ENCODE measurements at regions not wholly inside any gene's neighbourhood (a gene's known extent, or its start where the extent isn't known, plus 50 kb on each side); places are given as distances from the start of the nearest gene placed in this dataset.

DNA sequence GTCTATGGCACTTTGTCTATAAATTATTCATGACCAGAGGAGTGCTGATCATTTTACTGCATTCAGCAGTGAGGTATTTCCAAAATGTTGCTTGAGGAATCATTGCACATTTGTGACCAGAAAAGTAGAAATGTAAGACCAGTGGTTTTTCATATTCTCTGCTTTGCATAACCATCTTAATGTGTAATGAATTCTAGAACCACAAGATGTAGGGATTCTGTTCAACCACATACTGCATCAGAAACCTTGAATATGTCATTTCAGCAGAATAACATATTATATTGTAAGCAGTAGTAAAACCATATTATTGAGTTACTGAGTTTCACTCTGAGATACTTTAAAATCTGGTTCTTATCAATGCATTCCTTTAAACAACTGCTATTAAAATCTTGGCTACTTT, 1243.4 kb downstream of the MAT2B start:
- Histone ChIP-seq H3K9me3 (ENCODE audit: control insufficient read depth, low read length) (no peaks in the 10 kb centered on the region), H3K4me1 (ENCODE audit: control insufficient read depth, insufficient read depth, low read length) (no peaks in the 10 kb centered on the region), H3K27me3 (ENCODE audit: control insufficient read depth, insufficient read depth, low read length, poor library complexity, severe bottlenecking) (no peaks in the 10 kb centered on the region), H3K36me3 (ENCODE audit: control insufficient read depth, insufficient read depth, low read length) (no peaks in the 10 kb centered on the region), H3K27ac (ENCODE audit: insufficient read depth, low read depth, low read length, poor library complexity, severe bottlenecking) (no peak overlapping the region), H3K4me3 (ENCODE audit: insufficient read depth, low read depth, low read length) (no peak overlapping the region)

GRCh38 chr5:164753434-164753833, 1248.0 kb downstream of the MAT2B start:
- no peaks in the 10 kb centered on the region for H3K36me3 ChIP-seq (ENCODE audit: control insufficient read depth, insufficient read depth, low read length)
- no peaks in the 10 kb centered on the region for H3K9me3 ChIP-seq (ENCODE audit: control insufficient read depth, low read length)
- no peak overlapping the region for H3K4me3 ChIP-seq (ENCODE audit: insufficient read depth, low read depth, low read length)
- no peaks in the 10 kb centered on the region for H3K27me3 ChIP-seq (ENCODE audit: control insufficient read depth, insufficient read depth, low read length, poor library complexity, severe bottlenecking)
- no peak overlapping the region for H3K27ac ChIP-seq (ENCODE audit: insufficient read depth, low read depth, low read length, poor library complexity, severe bottlenecking)
- no peaks in the 10 kb centered on the region for H3K4me1 ChIP-seq (ENCODE audit: control insufficient read depth, insufficient read depth, low read length)
- WGBS, 2 experiments: 90 to 100% methylated on average over 1 of the region's 1 CpG

- no peak overlapping the region for H3K27ac ChIP-seq (ENCODE audit: insufficient read depth, low read depth, low read length, poor library complexity, severe bottlenecking)
- H3K27me3 ChIP-seq (ENCODE audit: control insufficient read depth, insufficient read depth, low read length, poor library complexity, severe bottlenecking): no peaks in the 10 kb centered on the region
- no peaks in the 10 kb centered on the region for H3K4me1 ChIP-seq (ENCODE audit: control insufficient read depth, insufficient read depth, low read length)
- H3K9me3 ChIP-seq (ENCODE audit: control insufficient read depth, low read length): no peaks in the 10 kb centered on the region
- no peak overlapping the region for H3K4me3 ChIP-seq (ENCODE audit: insufficient read depth, low read depth, low read length)
- WGBS, 2 experiments: 89 to 96% methylated on average over 2 of the region's 2 CpGs
- H3K36me3 ChIP-seq (ENCODE audit: control insufficient read depth, insufficient read depth, low read length): no peaks in the 10 kb centered on the region
Observed at GRCh38 chr5:164763206-164763605, 1257.8 kb downstream of the MAT2B start.

GRCh38 chr5:164772122-164772521, 1266.7 kb downstream of the MAT2B start:
- 93 to 95% methylated on average over 2 to 3 of the region's 3 CpGs for WGBS, 2 experiments
- H3K36me3 ChIP-seq (ENCODE audit: control insufficient read depth, insufficient read depth, low read length): no peaks in the 10 kb centered on the region
- H3K27ac ChIP-seq (ENCODE audit: insufficient read depth, low read depth, low read length, poor library complexity, severe bottlenecking): no peak overlapping the region
- H3K9me3 ChIP-seq (ENCODE audit: control insufficient read depth, low read length): no peaks in the 10 kb centered on the region
- no peaks in the 10 kb centered on the region for H3K27me3 ChIP-seq (ENCODE audit: control insufficient read depth, insufficient read depth, low read length, poor library complexity, severe bottlenecking)
- no peak overlapping the region for H3K4me3 ChIP-seq (ENCODE audit: insufficient read depth, low read depth, low read length)
- H3K4me1 ChIP-seq (ENCODE audit: control insufficient read depth, insufficient read depth, low read length): no peaks in the 10 kb centered on the region

- no peak overlapping the region for H3K4me3 ChIP-seq (ENCODE audit: insufficient read depth, low read depth, low read length)
- 100% methylated on average over 1 of the region's 3 CpGs; no CpG with 5 or more reads in 1 of the 2 experiments for WGBS, 2 experiments
Observed at GRCh38 chr5:164784230-164784629, 1278.8 kb downstream of the MAT2B start.

GRCh38 chr5:164798110-164798509, 1292.7 kb downstream of the MAT2B start:
- Histone ChIP-seq H3K4me3 (ENCODE audit: insufficient read depth, low read depth, low read length) (no peak overlapping the region), H3K27me3 (ENCODE audit: control insufficient read depth, insufficient read depth, low read length, poor library complexity, severe bottlenecking) (no peaks in the 10 kb centered on the region), H3K9me3 (ENCODE audit: control insufficient read depth, low read length) (no peaks in the 10 kb centered on the region), H3K4me1 (ENCODE audit: control insufficient read depth, insufficient read depth, low read length) (no peaks in the 10 kb centered on the region), H3K27ac (ENCODE audit: insufficient read depth, low read depth, low read length, poor library complexity, severe bottlenecking) (no peak overlapping the region), H3K36me3 (ENCODE audit: control insufficient read depth, insufficient read depth, low read length) (no peaks in the 10 kb centered on the region)
- 70 to 86% methylated on average over 2 to 3 of the region's 3 CpGs for WGBS, 2 experiments

More at GRCh38 chr5:164784230-164784629, 1278.8 kb downstream of the MAT2B start:
- H3K9me3 ChIP-seq (ENCODE audit: control insufficient read depth, low read length): no peaks in the 10 kb centered on the region
- H3K4me1 ChIP-seq (ENCODE audit: control insufficient read depth, insufficient read depth, low read length): no peaks in the 10 kb centered on the region
- H3K36me3 ChIP-seq (ENCODE audit: control insufficient read depth, insufficient read depth, low read length): no peaks in the 10 kb centered on the region
- no peaks in the 10 kb centered on the region for H3K27me3 ChIP-seq (ENCODE audit: control insufficient read depth, insufficient read depth, low read length, poor library complexity, severe bottlenecking)
- H3K27ac ChIP-seq (ENCODE audit: insufficient read depth, low read depth, low read length, poor library complexity, severe bottlenecking): no peak overlapping the region

DNA sequence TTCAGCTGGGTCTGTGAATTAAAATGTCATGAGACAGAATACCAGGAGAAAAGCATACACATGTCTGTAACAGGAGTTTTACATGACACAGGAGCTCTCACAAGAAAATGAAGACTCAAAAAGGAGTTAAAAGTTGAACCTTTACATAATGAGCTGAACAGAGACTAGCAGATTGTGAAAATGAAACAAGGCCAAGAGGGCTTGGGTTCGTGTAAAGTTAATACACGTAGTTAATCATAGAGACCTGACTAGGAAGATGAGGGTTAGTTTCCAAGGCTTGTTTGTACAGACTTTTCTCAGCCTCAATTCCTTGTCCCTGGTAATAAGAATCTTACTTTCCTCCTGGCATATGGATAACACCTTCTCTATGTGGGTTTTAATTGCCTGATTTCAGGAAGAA, 1294.0 kb downstream of the MAT2B start:
- no peaks in the 10 kb centered on the region for H3K27me3 ChIP-seq (ENCODE audit: control insufficient read depth, insufficient read depth, low read length, poor library complexity, severe bottlenecking)
- H3K4me3 ChIP-seq (ENCODE audit: insufficient read depth, low read depth, low read length): no peak overlapping the region
- H3K27ac ChIP-seq (ENCODE audit: insufficient read depth, low read depth, low read length, poor library complexity, severe bottlenecking): no peak overlapping the region
- no peaks in the 10 kb centered on the region for H3K9me3 ChIP-seq (ENCODE audit: control insufficient read depth, low read length)
- no peaks in the 10 kb centered on the region for H3K4me1 ChIP-seq (ENCODE audit: control insufficient read depth, insufficient read depth, low read length)
- H3K36me3 ChIP-seq (ENCODE audit: control insufficient read depth, insufficient read depth, low read length): no peaks in the 10 kb centered on the region
- WGBS, 2 experiments: 92 to 94% methylated on average over 2 of the region's 2 CpGs

DNA sequence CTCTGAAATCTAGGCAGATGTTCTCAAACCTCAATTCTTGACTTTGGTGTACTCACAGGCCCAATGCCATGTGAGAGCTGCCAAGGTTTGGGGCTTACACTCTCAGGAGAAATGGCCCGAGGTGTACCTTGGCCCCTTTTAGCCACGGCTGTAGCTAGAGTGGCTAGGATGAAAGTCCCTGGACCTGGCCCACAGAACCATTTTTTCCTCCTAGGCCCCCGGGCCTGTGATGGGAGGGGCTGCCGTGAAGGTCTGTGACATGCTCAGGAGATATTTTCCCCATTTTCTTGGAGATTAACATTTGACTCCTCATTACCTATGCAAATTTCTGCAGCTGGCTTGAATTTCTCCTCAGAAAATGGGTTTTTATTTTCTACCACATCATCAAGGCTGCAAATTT, 1296.5 kb downstream of the MAT2B start:
- Histone ChIP-seq H3K4me1 (ENCODE audit: control insufficient read depth, insufficient read depth, low read length) (no peaks in the 10 kb centered on the region), H3K27me3 (ENCODE audit: control insufficient read depth, insufficient read depth, low read length, poor library complexity, severe bottlenecking) (no peaks in the 10 kb centered on the region), H3K4me3 (ENCODE audit: insufficient read depth, low read depth, low read length) (no peak overlapping the region), H3K36me3 (ENCODE audit: control insufficient read depth, insufficient read depth, low read length) (no peaks in the 10 kb centered on the region), H3K9me3 (ENCODE audit: control insufficient read depth, low read length) (no peaks in the 10 kb centered on the region), H3K27ac (ENCODE audit: insufficient read depth, low read depth, low read length, poor library complexity, severe bottlenecking) (no peak overlapping the region)
- 88 to 90% methylated on average over 4 of the region's 4 CpGs for WGBS, 2 experiments

GRCh38 chr5:164809821-164810220, 1304.4 kb downstream of the MAT2B start:
- Histone ChIP-seq H3K36me3 (ENCODE audit: control insufficient read depth, insufficient read depth, low read length) (no peaks in the 10 kb centered on the region), H3K27ac (ENCODE audit: insufficient read depth, low read depth, low read length, poor library complexity, severe bottlenecking) (no peak overlapping the region), H3K27me3 (ENCODE audit: control insufficient read depth, insufficient read depth, low read length, poor library complexity, severe bottlenecking) (no peaks in the 10 kb centered on the region), H3K4me3 (ENCODE audit: insufficient read depth, low read depth, low read length) (no peak overlapping the region), H3K9me3 (ENCODE audit: control insufficient read depth, low read length) (no peaks in the 10 kb centered on the region), H3K4me1 (ENCODE audit: control insufficient read depth, insufficient read depth, low read length) (no peaks in the 10 kb centered on the region)

GRCh38 chr5:164818445-164818844, 1313.0 kb downstream of the MAT2B start:
- Histone ChIP-seq H3K27ac (ENCODE audit: insufficient read depth, low read depth, low read length, poor library complexity, severe bottlenecking) (no peak overlapping the region), H3K27me3 (ENCODE audit: control insufficient read depth, insufficient read depth, low read length, poor library complexity, severe bottlenecking) (no peaks in the 10 kb centered on the region), H3K4me3 (ENCODE audit: insufficient read depth, low read depth, low read length) (no peak overlapping the region), H3K4me1 (ENCODE audit: control insufficient read depth, insufficient read depth, low read length) (no peaks in the 10 kb centered on the region), H3K36me3 (ENCODE audit: control insufficient read depth, insufficient read depth, low read length) (no peaks in the 10 kb centered on the region), H3K9me3 (ENCODE audit: control insufficient read depth, low read length) (no peaks in the 10 kb centered on the region)
- WGBS, 2 experiments: 72 to 86% methylated on average over 1 of the region's 1 CpG

DNA sequence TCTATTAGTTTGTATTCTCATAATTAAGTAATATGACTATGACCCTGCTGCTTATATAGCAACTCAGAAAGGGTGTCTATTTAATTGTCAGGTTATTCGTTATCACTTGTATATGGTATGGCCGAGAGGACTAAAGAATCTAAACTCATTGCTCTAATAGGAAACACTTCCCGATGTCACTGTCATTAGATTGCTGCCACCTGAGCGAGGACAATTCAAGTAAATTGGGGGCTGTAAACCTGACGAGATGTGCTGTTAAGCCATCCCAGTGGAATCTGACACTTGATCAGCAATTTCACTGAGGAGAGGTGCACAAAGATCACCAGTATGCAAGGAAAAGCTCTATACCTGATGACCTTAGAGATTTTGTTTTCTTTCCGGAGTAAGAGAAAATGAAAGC, 1319.3 kb downstream of the MAT2B start:
- 89 to 92% methylated on average over 5 to 6 of the region's 6 CpGs for WGBS, 2 experiments
- Histone ChIP-seq H3K27ac (ENCODE audit: insufficient read depth, low read depth, low read length, poor library complexity, severe bottlenecking) (no peak overlapping the region), H3K36me3 (ENCODE audit: control insufficient read depth, insufficient read depth, low read length) (no peaks in the 10 kb centered on the region), H3K4me1 (ENCODE audit: control insufficient read depth, insufficient read depth, low read length) (no peaks in the 10 kb centered on the region), H3K4me3 (ENCODE audit: insufficient read depth, low read depth, low read length) (no peak overlapping the region), H3K9me3 (ENCODE audit: control insufficient read depth, low read length) (no peaks in the 10 kb centered on the region), H3K27me3 (ENCODE audit: control insufficient read depth, insufficient read depth, low read length, poor library complexity, severe bottlenecking) (no peaks in the 10 kb centered on the region)

Measured in ectodermal cell (in vitro differentiated cells).